HEK293 (cell line): ENCODE measurements at regions not wholly inside any gene's neighbourhood (a gene's known extent, or its start where the extent isn't known, plus 50 kb on each side); places are given as distances from the start of the nearest gene placed in this dataset.

Experiments used
- PRDM1 ChIP-seq: fragments of 450-650 bp; formaldehyde crosslinking; IDR thresholded peaks from 2 replicates; pipeline ENCODE4; 2016; ENCODE audit warnings: missing biosample characterization, missing genetic modification characterization
- SETDB1 ChIP-seq: IDR thresholded peaks from one replicate; pipeline ENCODE4 v1.6.1; 2017; ENCODE audit warnings: mild to moderate bottlenecking, low read length, moderate library complexity, mixed read lengths; ENCODE audit not compliant: insufficient read length
- ZNF274 ChIP-seq, 2 experiments: fragments of 200-500 bp in 1 of 2; fragments of 450-650 bp in 1 of 2; sonication (Bioruptor generic) in 1 of 2; formaldehyde crosslinking in 1 of 2; IDR thresholded peaks; 2 replicates each; pipeline versions ENCODE4 v1.5.1 to v1.6.1; 2014 to 2016; ENCODE audit warnings: borderline replicate concordance in 1 of 2, inconsistent platforms in 1 of 2, low read length in 1 of 2, missing biosample characterization in 1 of 2, missing genetic modification characterization in 1 of 2
- ZNF561 ChIP-seq: fragments of 450-650 bp; IDR thresholded peaks from 2 replicates; pipeline ENCODE4 v1.5.1; 2018; ENCODE audit warnings: missing biosample characterization, missing genetic modification characterization, borderline replicate concordance
- ZNF626 ChIP-seq: fragments of 450-650 bp; sonication (Bioruptor Pico); formaldehyde crosslinking; IDR thresholded peaks from 2 replicates; pipeline ENCODE4 v1.5.1; 2018; ENCODE audit warnings: missing biosample characterization, missing genetic modification characterization, inconsistent platforms
- ZNF776 ChIP-seq: fragments of 450-650 bp; formaldehyde crosslinking; IDR thresholded peaks from 2 replicates; pipeline ENCODE4 v1.5.0; 2017; ENCODE audit warnings: missing biosample characterization, missing genetic modification characterization, borderline replicate concordance
- ZNF792 ChIP-seq: fragments of 450-650 bp; formaldehyde crosslinking; IDR thresholded peaks from 2 replicates; pipeline ENCODE4 v1.5.1; 2016; ENCODE audit warnings: missing biosample characterization, missing genetic modification characterization
- TF ChIP-seq, protein P1 (sequence below): fragments of 450-650 bp; formaldehyde crosslinking; IDR thresholded peaks from 2 replicates; pipeline ENCODE4 v1.5.1; 2016; ENCODE audit warnings: missing biosample characterization, missing genetic modification characterization
- TF ChIP-seq, protein P2 (sequence below): fragments of 450-650 bp; formaldehyde crosslinking; IDR thresholded peaks from 2 replicates; pipeline ENCODE4 v1.5.1; 2016; ENCODE audit warnings: missing biosample characterization, missing genetic modification characterization

DNA sequence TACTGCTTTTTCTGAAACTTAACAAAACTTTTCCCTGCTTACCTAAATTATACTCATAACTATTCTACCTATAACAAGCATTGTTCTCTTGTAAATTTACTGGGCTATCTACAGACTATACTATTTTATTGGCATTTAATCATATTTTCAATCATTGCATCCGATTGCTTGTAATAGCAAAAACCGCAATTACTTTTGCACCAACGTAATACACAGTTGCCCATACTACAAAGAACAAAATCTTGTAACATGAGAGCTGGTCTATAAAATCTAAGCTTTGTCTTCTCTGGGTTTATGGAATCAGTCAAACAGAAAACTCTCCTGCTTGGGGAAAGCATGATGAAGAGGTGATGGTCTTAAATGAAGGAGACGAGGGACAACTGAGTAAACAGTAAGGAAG, 463.4 kb upstream of the ST6GAL2 start:
- no peak for TF ChIP-seq PRDM1 (tag by site-specific recombination)
- TF ChIP-seq ZNF274 (IDR thresholded peaks at IDR 0.05; ENCODE audit: low read length) = no peak
- TF ChIP-seq ZNF274 (tag by site-specific recombination; IDR thresholded peaks at IDR 0.05; ENCODE audit: borderline replicate concordance) = no peak
- no peak for TF ChIP-seq ZNF792 (tag by site-specific recombination)
- TF ChIP-seq ZNF561 (tag by site-specific recombination) = no peak
- TF ChIP-seq, protein P1, sequence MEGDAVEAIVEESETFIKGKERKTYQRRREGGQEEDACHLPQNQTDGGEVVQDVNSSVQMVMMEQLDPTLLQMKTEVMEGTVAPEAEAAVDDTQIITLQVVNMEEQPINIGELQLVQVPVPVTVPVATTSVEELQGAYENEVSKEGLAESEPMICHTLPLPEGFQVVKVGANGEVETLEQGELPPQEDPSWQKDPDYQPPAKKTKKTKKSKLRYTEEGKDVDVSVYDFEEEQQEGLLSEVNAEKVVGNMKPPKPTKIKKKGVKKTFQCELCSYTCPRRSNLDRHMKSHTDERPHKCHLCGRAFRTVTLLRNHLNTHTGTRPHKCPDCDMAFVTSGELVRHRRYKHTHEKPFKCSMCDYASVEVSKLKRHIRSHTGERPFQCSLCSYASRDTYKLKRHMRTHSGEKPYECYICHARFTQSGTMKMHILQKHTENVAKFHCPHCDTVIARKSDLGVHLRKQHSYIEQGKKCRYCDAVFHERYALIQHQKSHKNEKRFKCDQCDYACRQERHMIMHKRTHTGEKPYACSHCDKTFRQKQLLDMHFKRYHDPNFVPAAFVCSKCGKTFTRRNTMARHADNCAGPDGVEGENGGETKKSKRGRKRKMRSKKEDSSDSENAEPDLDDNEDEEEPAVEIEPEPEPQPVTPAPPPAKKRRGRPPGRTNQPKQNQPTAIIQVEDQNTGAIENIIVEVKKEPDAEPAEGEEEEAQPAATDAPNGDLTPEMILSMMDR = no peak
- no peak for TF ChIP-seq ZNF776 (tag by site-specific recombination)
- TF ChIP-seq, protein P2, sequence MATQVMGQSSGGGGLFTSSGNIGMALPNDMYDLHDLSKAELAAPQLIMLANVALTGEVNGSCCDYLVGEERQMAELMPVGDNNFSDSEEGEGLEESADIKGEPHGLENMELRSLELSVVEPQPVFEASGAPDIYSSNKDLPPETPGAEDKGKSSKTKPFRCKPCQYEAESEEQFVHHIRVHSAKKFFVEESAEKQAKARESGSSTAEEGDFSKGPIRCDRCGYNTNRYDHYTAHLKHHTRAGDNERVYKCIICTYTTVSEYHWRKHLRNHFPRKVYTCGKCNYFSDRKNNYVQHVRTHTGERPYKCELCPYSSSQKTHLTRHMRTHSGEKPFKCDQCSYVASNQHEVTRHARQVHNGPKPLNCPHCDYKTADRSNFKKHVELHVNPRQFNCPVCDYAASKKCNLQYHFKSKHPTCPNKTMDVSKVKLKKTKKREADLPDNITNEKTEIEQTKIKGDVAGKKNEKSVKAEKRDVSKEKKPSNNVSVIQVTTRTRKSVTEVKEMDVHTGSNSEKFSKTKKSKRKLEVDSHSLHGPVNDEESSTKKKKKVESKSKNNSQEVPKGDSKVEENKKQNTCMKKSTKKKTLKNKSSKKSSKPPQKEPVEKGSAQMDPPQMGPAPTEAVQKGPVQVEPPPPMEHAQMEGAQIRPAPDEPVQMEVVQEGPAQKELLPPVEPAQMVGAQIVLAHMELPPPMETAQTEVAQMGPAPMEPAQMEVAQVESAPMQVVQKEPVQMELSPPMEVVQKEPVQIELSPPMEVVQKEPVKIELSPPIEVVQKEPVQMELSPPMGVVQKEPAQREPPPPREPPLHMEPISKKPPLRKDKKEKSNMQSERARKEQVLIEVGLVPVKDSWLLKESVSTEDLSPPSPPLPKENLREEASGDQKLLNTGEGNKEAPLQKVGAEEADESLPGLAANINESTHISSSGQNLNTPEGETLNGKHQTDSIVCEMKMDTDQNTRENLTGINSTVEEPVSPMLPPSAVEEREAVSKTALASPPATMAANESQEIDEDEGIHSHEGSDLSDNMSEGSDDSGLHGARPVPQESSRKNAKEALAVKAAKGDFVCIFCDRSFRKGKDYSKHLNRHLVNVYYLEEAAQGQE (tag by site-specific recombination) = no peak
- no peak for TF ChIP-seq ZNF626 (tag by site-specific recombination)
- no peak for TF ChIP-seq SETDB1
